ENCODE measurements at regions not wholly inside any gene's neighbourhood (a gene's known extent, or its start where the extent isn't known, plus 50 kb on each side); places are given as distances from the start of the nearest gene placed in this dataset.

- TF ChIP-seq CTCF (IDR thresholded peaks at IDR 0.05) (no peak), POLR2A (IDR thresholded peaks at IDR 0.05) (no peak), EP300 (IDR thresholded peaks at IDR 0.05) (no peak)
Measured at GRCh38 chr2:219976871-219977270, 349.4 kb downstream of the SLC4A3 start.
